GM23338 (cell line): ENCODE measurements at regions not wholly inside any gene's neighbourhood (a gene's known extent, or its start where the extent isn't known, plus 50 kb on each side); places are given as distances from the start of the nearest gene placed in this dataset.

Experiments used
- ATAC-seq: fragments of 200-7000 bp; cut with Tn5 transposase; 3 replicates; pipeline ENCODE4 v1.9.1; 2020
- DNase-seq: peaks from one replicate; pipeline ENCODE4 v3.0.0-alpha.2; 2015; ENCODE audit warnings: low spot score
- H2AFZ ChIP-seq: fragments of 200-600 bp; sonication (generic); 2 replicates; pipeline ENCODE4 v1.8.0; 2016; ENCODE audit warnings: antibody characterized with exemption, mild to moderate bottlenecking, moderate library complexity
- H3F3A ChIP-seq: fragments of 200-600 bp; sonication (generic); replicated peaks from 2 replicates; pipeline ENCODE4 v1.8.0; 2017; ENCODE audit warnings: antibody characterized with exemption, mixed run types, low read depth
- H3K27ac ChIP-seq: fragments of 200-600 bp; sonication (generic); 2 replicates; pipeline ENCODE4 v1.6.1; 2016; ENCODE audit warnings: low read depth
- H3K27me3 ChIP-seq: fragments of 200-600 bp; sonication (generic); 2 replicates; pipeline ENCODE4 v1.8.0; 2016; ENCODE audit warnings: mild to moderate bottlenecking, mixed run types, moderate library complexity; ENCODE audit not compliant: insufficient read depth
- H3K36me3 ChIP-seq: fragments of 200-600 bp; sonication (generic); 2 replicates; pipeline ENCODE4 v1.8.0; 2016; ENCODE audit warnings: mild to moderate bottlenecking; ENCODE audit not compliant: insufficient read depth
- H3K4me1 ChIP-seq: fragments of 200-600 bp; sonication (generic); 2 replicates; pipeline ENCODE4 v1.8.0; 2016; ENCODE audit warnings: mild to moderate bottlenecking, moderate library complexity; ENCODE audit not compliant: insufficient read depth
- H3K4me2 ChIP-seq: fragments of 200-600 bp; sonication (generic); 2 replicates; pipeline ENCODE4 v1.7.1; 2017; ENCODE audit warnings: mixed run types
- H3K4me3 ChIP-seq: fragments of 200-600 bp; sonication (generic); 2 replicates; pipeline ENCODE4 v1.6.1; 2016; ENCODE audit warnings: mixed run types
- H3K79me2 ChIP-seq: fragments of 200-600 bp; sonication (generic); replicated peaks from 2 replicates; pipeline ENCODE4 v1.8.0; 2017; ENCODE audit warnings: mild to moderate bottlenecking; ENCODE audit not compliant: insufficient read depth
- H3K9me2 ChIP-seq: fragments of 200-600 bp; sonication (generic); 2 replicates; pipeline ENCODE4 v1.8.0; 2017; ENCODE audit not compliant: insufficient read depth
- H4K20me1 ChIP-seq: fragments of 200-600 bp; sonication (generic); replicated peaks from 2 replicates; pipeline ENCODE4 v1.8.0; 2017; ENCODE audit warnings: mild to moderate bottlenecking; ENCODE audit not compliant: insufficient read depth
- H3K27ac Mint-ChIP-seq: 2 replicates; pipeline ENCODE4 v1.8.0; 2020; ENCODE audit warnings: inconsistent platforms, mild to moderate bottlenecking, moderate library complexity, mixed read lengths
- H3K27me3 Mint-ChIP-seq: 3 replicates; pipeline ENCODE4 v1.8.0; 2022; ENCODE audit warnings: low read depth, mild to moderate bottlenecking, moderate library complexity, mixed read lengths, inconsistent platforms; ENCODE audit not compliant: insufficient read depth, poor library complexity
- H3K36me3 Mint-ChIP-seq: 3 replicates; pipeline ENCODE4 v1.8.0; 2021; ENCODE audit warnings: low read depth, mild to moderate bottlenecking, inconsistent platforms, moderate library complexity, mixed read lengths
- H3K4me1 Mint-ChIP-seq: 3 replicates; pipeline ENCODE4 v1.8.0; 2020; ENCODE audit warnings: mild to moderate bottlenecking, inconsistent platforms, mixed read lengths
- H3K4me3 Mint-ChIP-seq: 3 replicates; pipeline ENCODE4 v1.8.0; 2021; ENCODE audit warnings: moderate library complexity, mild to moderate bottlenecking, inconsistent platforms, mixed read lengths
- H3K9me3 Mint-ChIP-seq: 3 replicates; pipeline ENCODE4 v1.8.0; 2020; ENCODE audit warnings: moderate library complexity, mild to moderate bottlenecking, inconsistent platforms, mixed read lengths
- CREB1 ChIP-seq: fragments of 250-450 bp; sonication (Bioruptor Pico); IDR thresholded peaks from 2 replicates; pipeline ENCODE4 v1.5.0; 2020; ENCODE audit warnings: low read depth, mild to moderate bottlenecking, moderate library complexity
- CTCF ChIP-seq, 2 experiments: fragments of 200-600 bp in 1 of 2; sonication (generic) in 1 of 2; conservative IDR thresholded peaks; 2 replicates each; pipeline versions ENCODE4 v1.5.1 to v1.6.1; 2016 to 2017; ENCODE audit warnings: antibody characterized with exemption in 2 of 2, low read depth in 2 of 2, mild to moderate bottlenecking in 2 of 2, moderate library complexity in 1 of 2
- EZH2 ChIP-seq: fragments of 200-600 bp; sonication (generic); IDR thresholded peaks from one replicate; pipeline ENCODE4 v1.8.0; 2017; ENCODE audit warnings: antibody characterized with exemption, mild to moderate bottlenecking, low read depth; ENCODE audit not compliant: unreplicated experiment
- EZH2phosphoT487 ChIP-seq: fragments of 200-600 bp; sonication (generic); IDR thresholded peaks from one replicate; pipeline ENCODE4 v1.8.1; 2018; ENCODE audit warnings: antibody characterized with exemption; ENCODE audit not compliant: unreplicated experiment
- JUNB ChIP-seq: IDR thresholded peaks from one replicate; pipeline ENCODE4 v1.6.1; 2016; ENCODE audit warnings: antibody characterized with exemption; ENCODE audit not compliant: unreplicated experiment
- NANOG ChIP-seq: IDR thresholded peaks from 2 replicates; pipeline ENCODE4 v1.6.1; 2016; ENCODE audit warnings: antibody characterized with exemption, borderline replicate concordance
- POLR2AphosphoS5 ChIP-seq: IDR thresholded peaks from 2 replicates; pipeline ENCODE4 v1.6.1; 2016; ENCODE audit warnings: antibody characterized with exemption, low read depth
- REST ChIP-seq: IDR thresholded peaks from one replicate; pipeline ENCODE4 v1.6.1; 2018; ENCODE audit warnings: antibody characterized with exemption; ENCODE audit not compliant: unreplicated experiment
- STAT1 ChIP-seq: IDR thresholded peaks from one replicate; pipeline ENCODE4 v1.6.1; 2016; ENCODE audit warnings: antibody characterized with exemption; ENCODE audit not compliant: unreplicated experiment
- ZNF462 ChIP-seq: fragments of 250-450 bp; sonication (Bioruptor Pico); IDR thresholded peaks from 2 replicates; pipeline ENCODE4 v1.5.0; 2020; ENCODE audit warnings: mild to moderate bottlenecking, moderate library complexity

GRCh38 chr5:61896811-61897210 lies 409.2 kb upstream of the KIF2A start:
- no peak overlapping the region for H3K4me3 Mint-ChIP-seq

GRCh38 chr5:61897251-61897650 lies 408.8 kb upstream of the KIF2A start:
- Histone ChIP-seq H3K4me3 (no peak overlapping the region), H3K27ac (no peak overlapping the region), H3K4me2 (no peak overlapping the region), H3K9me2 (no peaks in the 10 kb centered on the region), H3K27me3 (no peaks in the 10 kb centered on the region), H3F3A (no peaks in the 10 kb centered on the region), H2AFZ (no peak overlapping the region), H3K79me2 (no peaks in the 10 kb centered on the region), H3K36me3 (no peaks in the 10 kb centered on the region), H4K20me1 (no peaks in the 10 kb centered on the region), H3K4me1 (no peaks in the 10 kb centered on the region)
- no peak for ATAC-seq
- no peak for DNase-seq
- H3K4me3 Mint-ChIP-seq = no peak overlapping the region
- H3K27ac Mint-ChIP-seq = no peak overlapping the region
- H3K36me3 Mint-ChIP-seq = peaks cover 9% of the 10 kb centered on the region; the same call in 1 of the 3 replicates
- H3K9me3 Mint-ChIP-seq = peaks cover 14% of the 10 kb centered on the region
- H3K4me1 Mint-ChIP-seq = no peaks in the 10 kb centered on the region
- peaks cover 2% of the 10 kb centered on the region for H3K27me3 Mint-ChIP-seq
- TF ChIP-seq CREB1 (CRISPR knock-in tag) = no peak
- no peak for TF ChIP-seq ZNF462
- no peak for TF ChIP-seq STAT1
- no peak for TF ChIP-seq CTCF (conservative IDR thresholded peaks at IDR 0.05; ENCODE audit: low read depth in 2 of 2)
- no peak for TF ChIP-seq JUNB
- no peak for TF ChIP-seq NANOG
- no peak for TF ChIP-seq EZH2phosphoT487
- TF ChIP-seq REST = no peak
- TF ChIP-seq EZH2 = no peak
- TF ChIP-seq POLR2AphosphoS5 = no peak

More at GRCh38 chr5:61896811-61897210, 409.2 kb upstream of the KIF2A start:
- H2AFZ ChIP-seq = no peak overlapping the region
- TF ChIP-seq EZH2 = no peak
- no peaks in the 10 kb centered on the region for H3K27me3 ChIP-seq
- H3K9me2 ChIP-seq = no peaks in the 10 kb centered on the region
- H3K4me1 ChIP-seq = no peaks in the 10 kb centered on the region
- H3K36me3 Mint-ChIP-seq = peaks cover 9% of the 10 kb centered on the region; the same call in 1 of the 3 replicates
- DNase-seq (no peak), ATAC-seq (no peak)
- H3K27me3 Mint-ChIP-seq = peaks cover 2% of the 10 kb centered on the region
- no peaks in the 10 kb centered on the region for H3K4me1 Mint-ChIP-seq
- no peaks in the 10 kb centered on the region for H3K36me3 ChIP-seq
- no peak overlapping the region for H3K4me2 ChIP-seq
- peaks cover 14% of the 10 kb centered on the region for H3K9me3 Mint-ChIP-seq
- H3K27ac Mint-ChIP-seq = no peak overlapping the region
- no peaks in the 10 kb centered on the region for H3F3A ChIP-seq
- H3K79me2 ChIP-seq = no peaks in the 10 kb centered on the region
- H3K4me3 ChIP-seq = no peak overlapping the region
- no peaks in the 10 kb centered on the region for H4K20me1 ChIP-seq
- no peak overlapping the region for H3K27ac ChIP-seq
